HL-60 (cell line): ENCODE measurements at regions not wholly inside any gene's neighbourhood (a gene's known extent, or its start where the extent isn't known, plus 50 kb on each side); places are given as distances from the start of the nearest gene placed in this dataset.

ENCODE experiments used
- POLR2AphosphoS5 ChIP-seq: IDR thresholded peaks from 2 replicates; pipeline ENCODE4 v1.6.1; 2012; ENCODE audit warnings: low read depth
- TF ChIP-seq, protein P1 (sequence below): IDR thresholded peaks from one replicate; pipeline ENCODE4 v1.5.1; 2011; ENCODE audit warnings: low read length, control low read depth, inconsistent platforms; ENCODE audit not compliant: insufficient read depth
- TF ChIP-seq, protein P2 (sequence below): IDR thresholded peaks from 2 replicates; pipeline ENCODE4 v1.6.1; 2012; ENCODE audit warnings: low read depth; ENCODE audit not compliant: insufficient replicate concordance

- TF ChIP-seq, protein P1, sequence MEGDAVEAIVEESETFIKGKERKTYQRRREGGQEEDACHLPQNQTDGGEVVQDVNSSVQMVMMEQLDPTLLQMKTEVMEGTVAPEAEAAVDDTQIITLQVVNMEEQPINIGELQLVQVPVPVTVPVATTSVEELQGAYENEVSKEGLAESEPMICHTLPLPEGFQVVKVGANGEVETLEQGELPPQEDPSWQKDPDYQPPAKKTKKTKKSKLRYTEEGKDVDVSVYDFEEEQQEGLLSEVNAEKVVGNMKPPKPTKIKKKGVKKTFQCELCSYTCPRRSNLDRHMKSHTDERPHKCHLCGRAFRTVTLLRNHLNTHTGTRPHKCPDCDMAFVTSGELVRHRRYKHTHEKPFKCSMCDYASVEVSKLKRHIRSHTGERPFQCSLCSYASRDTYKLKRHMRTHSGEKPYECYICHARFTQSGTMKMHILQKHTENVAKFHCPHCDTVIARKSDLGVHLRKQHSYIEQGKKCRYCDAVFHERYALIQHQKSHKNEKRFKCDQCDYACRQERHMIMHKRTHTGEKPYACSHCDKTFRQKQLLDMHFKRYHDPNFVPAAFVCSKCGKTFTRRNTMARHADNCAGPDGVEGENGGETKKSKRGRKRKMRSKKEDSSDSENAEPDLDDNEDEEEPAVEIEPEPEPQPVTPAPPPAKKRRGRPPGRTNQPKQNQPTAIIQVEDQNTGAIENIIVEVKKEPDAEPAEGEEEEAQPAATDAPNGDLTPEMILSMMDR = no peak
- no peak for TF ChIP-seq POLR2AphosphoS5
- TF ChIP-seq, protein P2, sequence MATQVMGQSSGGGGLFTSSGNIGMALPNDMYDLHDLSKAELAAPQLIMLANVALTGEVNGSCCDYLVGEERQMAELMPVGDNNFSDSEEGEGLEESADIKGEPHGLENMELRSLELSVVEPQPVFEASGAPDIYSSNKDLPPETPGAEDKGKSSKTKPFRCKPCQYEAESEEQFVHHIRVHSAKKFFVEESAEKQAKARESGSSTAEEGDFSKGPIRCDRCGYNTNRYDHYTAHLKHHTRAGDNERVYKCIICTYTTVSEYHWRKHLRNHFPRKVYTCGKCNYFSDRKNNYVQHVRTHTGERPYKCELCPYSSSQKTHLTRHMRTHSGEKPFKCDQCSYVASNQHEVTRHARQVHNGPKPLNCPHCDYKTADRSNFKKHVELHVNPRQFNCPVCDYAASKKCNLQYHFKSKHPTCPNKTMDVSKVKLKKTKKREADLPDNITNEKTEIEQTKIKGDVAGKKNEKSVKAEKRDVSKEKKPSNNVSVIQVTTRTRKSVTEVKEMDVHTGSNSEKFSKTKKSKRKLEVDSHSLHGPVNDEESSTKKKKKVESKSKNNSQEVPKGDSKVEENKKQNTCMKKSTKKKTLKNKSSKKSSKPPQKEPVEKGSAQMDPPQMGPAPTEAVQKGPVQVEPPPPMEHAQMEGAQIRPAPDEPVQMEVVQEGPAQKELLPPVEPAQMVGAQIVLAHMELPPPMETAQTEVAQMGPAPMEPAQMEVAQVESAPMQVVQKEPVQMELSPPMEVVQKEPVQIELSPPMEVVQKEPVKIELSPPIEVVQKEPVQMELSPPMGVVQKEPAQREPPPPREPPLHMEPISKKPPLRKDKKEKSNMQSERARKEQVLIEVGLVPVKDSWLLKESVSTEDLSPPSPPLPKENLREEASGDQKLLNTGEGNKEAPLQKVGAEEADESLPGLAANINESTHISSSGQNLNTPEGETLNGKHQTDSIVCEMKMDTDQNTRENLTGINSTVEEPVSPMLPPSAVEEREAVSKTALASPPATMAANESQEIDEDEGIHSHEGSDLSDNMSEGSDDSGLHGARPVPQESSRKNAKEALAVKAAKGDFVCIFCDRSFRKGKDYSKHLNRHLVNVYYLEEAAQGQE = no peak
Observed at GRCh38 chr6:144644776-144645175, 359.6 kb downstream of the UTRN start.
